ENCODE measurements at regions not wholly inside any gene's neighbourhood (a gene's known extent, or its start where the extent isn't known, plus 50 kb on each side); places are given as distances from the start of the nearest gene placed in this dataset.

- TF ChIP-seq CTCF (IDR thresholded peaks at IDR 0.05), result no peak
- no peak for TF ChIP-seq POLR2A (IDR thresholded peaks at IDR 0.05)
Measured at GRCh38 chr9:2966565-2967300, 122.8 kb upstream of the PUM3 start.

Measured in testis (tissue), 2 donors.